ENCODE measurements at regions not wholly inside any gene's neighbourhood (a gene's known extent, or its start where the extent isn't known, plus 50 kb on each side); places are given as distances from the start of the nearest gene placed in this dataset.

DNA sequence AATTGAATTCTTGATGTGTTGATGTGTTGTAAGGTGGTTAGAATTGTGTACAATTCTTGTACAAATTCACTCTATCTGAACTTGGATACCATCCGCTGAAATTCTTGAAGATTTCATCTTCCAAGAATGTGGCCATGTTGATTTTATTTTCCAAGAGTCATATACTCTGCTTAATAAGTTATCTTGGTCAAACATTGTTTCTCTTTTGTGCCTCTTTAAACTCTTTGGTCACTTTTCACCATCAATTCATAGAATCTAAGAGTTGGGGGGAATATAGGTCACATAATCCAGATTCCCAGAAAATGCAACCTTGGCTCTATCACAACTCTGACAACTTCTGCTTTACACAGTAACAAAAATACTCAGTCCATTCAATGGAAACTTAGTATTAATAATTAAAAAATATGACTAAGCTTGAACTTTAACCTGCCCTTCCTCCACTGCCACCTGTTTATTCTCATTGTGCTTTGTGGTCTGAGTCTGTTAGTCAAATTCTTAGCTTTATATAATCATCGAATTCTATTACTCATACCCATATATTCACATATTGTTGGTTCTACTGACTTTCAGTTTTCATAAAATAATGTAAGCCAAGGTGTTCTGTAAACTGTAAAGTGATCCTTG lies 373.2 kb downstream of the LMO7 start:
- DNase-seq (no peak), ATAC-seq (no peak)
- Histone ChIP-seq H3K27ac (no peak overlapping the region), H3K36me3 (no peaks in the 10 kb centered on the region), H3K4me1 (no peaks in the 10 kb centered on the region), H3K27me3 (no peaks in the 10 kb centered on the region), H3K4me3 (no peak overlapping the region), H3K9me3 (no peaks in the 10 kb centered on the region)
- TF ChIP-seq, protein P1, sequence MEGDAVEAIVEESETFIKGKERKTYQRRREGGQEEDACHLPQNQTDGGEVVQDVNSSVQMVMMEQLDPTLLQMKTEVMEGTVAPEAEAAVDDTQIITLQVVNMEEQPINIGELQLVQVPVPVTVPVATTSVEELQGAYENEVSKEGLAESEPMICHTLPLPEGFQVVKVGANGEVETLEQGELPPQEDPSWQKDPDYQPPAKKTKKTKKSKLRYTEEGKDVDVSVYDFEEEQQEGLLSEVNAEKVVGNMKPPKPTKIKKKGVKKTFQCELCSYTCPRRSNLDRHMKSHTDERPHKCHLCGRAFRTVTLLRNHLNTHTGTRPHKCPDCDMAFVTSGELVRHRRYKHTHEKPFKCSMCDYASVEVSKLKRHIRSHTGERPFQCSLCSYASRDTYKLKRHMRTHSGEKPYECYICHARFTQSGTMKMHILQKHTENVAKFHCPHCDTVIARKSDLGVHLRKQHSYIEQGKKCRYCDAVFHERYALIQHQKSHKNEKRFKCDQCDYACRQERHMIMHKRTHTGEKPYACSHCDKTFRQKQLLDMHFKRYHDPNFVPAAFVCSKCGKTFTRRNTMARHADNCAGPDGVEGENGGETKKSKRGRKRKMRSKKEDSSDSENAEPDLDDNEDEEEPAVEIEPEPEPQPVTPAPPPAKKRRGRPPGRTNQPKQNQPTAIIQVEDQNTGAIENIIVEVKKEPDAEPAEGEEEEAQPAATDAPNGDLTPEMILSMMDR (IDR thresholded peaks at IDR 0.05): no peak
- intact Hi-C loops (cut with DNase I): no loop called here

DNA sequence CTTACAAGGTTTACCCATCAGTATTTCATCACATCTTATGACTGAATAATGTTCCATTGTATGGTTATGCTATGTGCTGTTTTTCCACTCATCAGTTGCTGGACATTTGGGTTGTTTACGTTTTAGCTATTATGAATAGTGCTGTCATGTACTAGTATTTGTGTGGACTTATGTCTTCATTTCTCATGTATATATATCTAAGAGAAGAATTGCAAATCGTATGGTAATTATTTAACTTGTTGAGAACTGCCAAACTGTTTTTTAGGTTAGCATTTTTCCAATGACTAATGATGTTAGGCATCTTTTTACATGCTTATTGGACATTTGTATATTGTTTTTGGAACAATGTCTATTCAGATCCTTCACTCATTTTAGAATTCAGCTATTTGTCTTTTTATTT lies 368.3 kb downstream of the LMO7 start:
- TF ChIP-seq, protein P1 (IDR thresholded peaks at IDR 0.05): no peak
- ATAC-seq (no peak), DNase-seq (no peak)
- Histone ChIP-seq H3K9me3 (no peaks in the 10 kb centered on the region), H3K36me3 (no peaks in the 10 kb centered on the region), H3K4me3 (no peak overlapping the region), H3K27me3 (no peaks in the 10 kb centered on the region), H3K27ac (no peak overlapping the region), H3K4me1 (no peaks in the 10 kb centered on the region)
- intact Hi-C loops (cut with DNase I): no loop called here

DNA sequence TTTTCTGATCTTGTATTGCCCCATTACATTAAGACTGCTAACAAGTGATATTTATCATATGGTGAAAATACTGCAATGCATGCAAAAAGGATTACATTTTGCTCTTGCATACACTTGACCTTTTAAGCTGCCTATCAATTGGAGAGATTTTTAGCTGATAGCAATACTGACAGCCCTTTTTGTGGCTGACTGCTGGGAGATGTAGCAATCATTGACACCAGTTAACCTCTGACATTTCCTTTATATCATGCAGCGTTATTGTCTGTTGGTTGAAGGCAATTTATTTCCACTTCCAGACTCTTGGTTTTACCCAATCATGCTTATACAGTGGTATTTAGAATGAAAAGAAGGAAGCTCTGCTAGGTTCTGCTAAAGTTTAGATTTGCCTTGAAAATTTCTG lies 364.0 kb downstream of the LMO7 start:
- TF ChIP-seq, protein P1 (IDR thresholded peaks at IDR 0.05): no peak
- H3K27me3 ChIP-seq: no peaks in the 10 kb centered on the region
- no peak overlapping the region for H3K4me3 ChIP-seq
- H3K27ac ChIP-seq: no peak overlapping the region
- ATAC-seq: no peak
- H3K9me3 ChIP-seq: no peaks in the 10 kb centered on the region
- no peaks in the 10 kb centered on the region for H3K36me3 ChIP-seq
- intact Hi-C loops (cut with DNase I): no loop called here
- no peaks in the 10 kb centered on the region for H3K4me1 ChIP-seq
- no peak for DNase-seq

DNA sequence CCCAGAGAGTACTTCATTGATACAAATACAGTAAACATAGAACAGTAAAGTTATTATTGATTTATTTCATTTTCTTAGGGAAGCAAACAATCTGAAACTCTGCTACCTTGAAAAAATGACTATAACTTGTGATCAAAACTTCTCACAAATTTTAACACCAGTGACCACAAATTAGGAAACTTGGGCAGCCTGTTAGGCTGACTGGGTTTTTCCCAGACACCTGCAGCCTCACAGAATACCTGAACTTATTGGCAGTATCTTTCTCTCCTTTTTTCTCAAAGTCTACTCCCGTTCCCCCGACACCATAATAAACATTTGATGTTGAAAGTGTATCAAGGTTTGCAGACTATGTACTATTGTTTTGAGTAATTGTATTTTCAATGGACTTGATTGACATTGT lies 360.5 kb downstream of the LMO7 start:
- Histone ChIP-seq H3K27ac (no peak overlapping the region), H3K9me3 (no peaks in the 10 kb centered on the region), H3K36me3 (no peaks in the 10 kb centered on the region), H3K27me3 (no peaks in the 10 kb centered on the region), H3K4me3 (no peak overlapping the region), H3K4me1 (no peaks in the 10 kb centered on the region)
- intact Hi-C loops (cut with DNase I): no loop called here
- no peak for ATAC-seq
- TF ChIP-seq, protein P1 (IDR thresholded peaks at IDR 0.05): no peak
- no peak for DNase-seq

DNA sequence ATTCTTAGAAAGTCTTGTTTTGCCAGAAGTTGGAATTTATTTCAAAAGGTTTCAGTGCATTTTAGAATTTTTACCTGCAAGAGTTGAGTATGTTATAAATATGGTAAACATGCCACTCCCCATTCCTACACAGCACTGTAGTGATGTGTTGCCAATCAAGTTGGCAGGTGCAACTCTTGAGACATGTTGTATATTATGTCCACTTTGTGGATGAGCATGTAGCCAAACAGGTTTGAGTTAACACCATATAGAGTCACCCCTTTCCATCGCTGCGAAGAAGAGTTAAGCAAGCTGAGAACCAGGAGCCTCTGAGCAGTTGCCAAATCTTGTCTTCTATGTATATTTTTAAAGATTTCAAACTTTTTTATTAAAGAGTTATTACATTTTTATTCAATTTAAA lies 359.8 kb downstream of the LMO7 start:
- DNase-seq: no peak
- H3K4me1 ChIP-seq: no peaks in the 10 kb centered on the region
- H3K27me3 ChIP-seq: no peaks in the 10 kb centered on the region
- TF ChIP-seq, protein P1 (IDR thresholded peaks at IDR 0.05): no peak
- H3K36me3 ChIP-seq: no peaks in the 10 kb centered on the region
- no peak overlapping the region for H3K4me3 ChIP-seq
- ATAC-seq: no peak
- H3K9me3 ChIP-seq: no peaks in the 10 kb centered on the region
- intact Hi-C loops (cut with DNase I): no loop called here
- H3K27ac ChIP-seq: no peak overlapping the region

DNA sequence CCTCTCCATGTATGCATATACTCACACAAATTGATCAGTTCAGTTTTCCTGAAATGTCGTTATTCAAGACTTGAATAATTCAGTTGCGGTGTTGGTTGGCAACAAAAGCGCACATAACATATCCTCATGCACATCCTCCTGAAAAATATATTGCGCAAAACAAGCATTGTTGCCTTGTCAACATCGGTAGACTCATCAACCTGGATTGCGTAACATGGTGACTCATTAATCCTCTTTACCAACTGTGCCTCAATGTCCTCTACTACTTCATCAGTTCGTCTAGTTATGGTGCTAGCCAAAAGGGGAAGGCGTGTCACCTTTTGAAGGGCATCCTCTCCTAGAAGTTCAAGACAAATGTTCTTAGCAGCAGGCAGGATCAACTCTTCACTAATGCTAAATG lies 357.7 kb downstream of the LMO7 start:
- TF ChIP-seq, protein P1 (IDR thresholded peaks at IDR 0.05): no peak
- H3K27ac ChIP-seq: no peak overlapping the region
- DNase-seq: no peak
- H3K9me3 ChIP-seq: no peaks in the 10 kb centered on the region
- intact Hi-C loops (cut with DNase I): no loop called here
- ATAC-seq: no peak
- no peak overlapping the region for H3K4me3 ChIP-seq
- no peaks in the 10 kb centered on the region for H3K4me1 ChIP-seq
- no peaks in the 10 kb centered on the region for H3K27me3 ChIP-seq
- H3K36me3 ChIP-seq: no peaks in the 10 kb centered on the region
